ENCODE measurements at regions not wholly inside any gene's neighbourhood (a gene's known extent, or its start where the extent isn't known, plus 50 kb on each side); places are given as distances from the start of the nearest gene placed in this dataset.

DNA sequence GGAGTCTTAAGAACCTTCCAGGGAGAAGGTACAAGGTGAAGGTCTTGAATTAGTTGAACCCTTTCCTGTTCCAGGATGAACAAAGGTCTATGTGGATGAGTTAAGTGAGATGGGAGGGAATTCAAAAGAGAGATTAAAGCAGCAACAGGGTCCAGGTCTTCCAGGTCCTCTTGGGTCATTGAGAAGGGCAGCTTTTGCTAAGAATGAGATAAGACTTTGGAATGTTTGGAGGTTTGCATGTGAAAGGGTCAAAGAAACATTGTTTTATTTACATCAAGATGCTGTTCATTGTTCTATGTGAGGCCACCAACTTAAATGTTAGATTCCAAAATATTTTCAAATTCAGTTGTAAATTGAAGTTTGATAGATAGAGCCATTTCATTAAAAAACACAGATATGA lies 463.9 kb downstream of the ANXA1 start:
- TF ChIP-seq, protein P1, sequence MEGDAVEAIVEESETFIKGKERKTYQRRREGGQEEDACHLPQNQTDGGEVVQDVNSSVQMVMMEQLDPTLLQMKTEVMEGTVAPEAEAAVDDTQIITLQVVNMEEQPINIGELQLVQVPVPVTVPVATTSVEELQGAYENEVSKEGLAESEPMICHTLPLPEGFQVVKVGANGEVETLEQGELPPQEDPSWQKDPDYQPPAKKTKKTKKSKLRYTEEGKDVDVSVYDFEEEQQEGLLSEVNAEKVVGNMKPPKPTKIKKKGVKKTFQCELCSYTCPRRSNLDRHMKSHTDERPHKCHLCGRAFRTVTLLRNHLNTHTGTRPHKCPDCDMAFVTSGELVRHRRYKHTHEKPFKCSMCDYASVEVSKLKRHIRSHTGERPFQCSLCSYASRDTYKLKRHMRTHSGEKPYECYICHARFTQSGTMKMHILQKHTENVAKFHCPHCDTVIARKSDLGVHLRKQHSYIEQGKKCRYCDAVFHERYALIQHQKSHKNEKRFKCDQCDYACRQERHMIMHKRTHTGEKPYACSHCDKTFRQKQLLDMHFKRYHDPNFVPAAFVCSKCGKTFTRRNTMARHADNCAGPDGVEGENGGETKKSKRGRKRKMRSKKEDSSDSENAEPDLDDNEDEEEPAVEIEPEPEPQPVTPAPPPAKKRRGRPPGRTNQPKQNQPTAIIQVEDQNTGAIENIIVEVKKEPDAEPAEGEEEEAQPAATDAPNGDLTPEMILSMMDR (IDR thresholded peaks at IDR 0.05) = no peak
- TF ChIP-seq POLR2A (IDR thresholded peaks at IDR 0.05) = no peak

Data from testis (tissue), 2 donors.